HG02852 (cell line): ENCODE measurements at regions not wholly inside any gene's neighbourhood (a gene's known extent, or its start where the extent isn't known, plus 50 kb on each side); places are given as distances from the start of the nearest gene placed in this dataset.

Experiments used
- ATAC-seq: cut with Tn5 transposase; IDR thresholded peaks from one replicate; pipeline ENCODE4 v1.9.1; 2021; ENCODE audit warnings: mild to moderate bottlenecking, moderate library complexity; ENCODE audit not compliant: unreplicated experiment

DNA sequence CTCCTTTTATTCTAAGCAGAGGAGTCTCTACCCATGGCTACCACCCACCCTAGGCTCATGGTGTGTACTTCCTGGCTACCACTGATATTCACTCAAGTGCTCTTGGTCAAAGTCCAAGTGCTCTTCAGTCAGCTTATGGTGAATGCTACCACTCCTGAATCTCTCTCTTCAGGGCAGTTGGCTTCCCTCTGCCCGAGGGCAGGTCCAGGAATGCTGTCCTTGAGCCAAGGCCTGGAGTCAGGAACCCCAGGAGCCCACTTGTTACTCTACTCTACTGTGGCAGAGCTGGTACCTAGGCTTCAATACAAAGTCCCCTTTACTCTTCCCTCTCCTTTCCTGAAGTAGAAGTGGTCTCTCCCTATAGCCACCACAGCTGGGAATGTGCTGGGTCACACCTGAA lies 226.0 kb downstream of the DIPK2A start:
- ATAC-seq, result no peak

DNA sequence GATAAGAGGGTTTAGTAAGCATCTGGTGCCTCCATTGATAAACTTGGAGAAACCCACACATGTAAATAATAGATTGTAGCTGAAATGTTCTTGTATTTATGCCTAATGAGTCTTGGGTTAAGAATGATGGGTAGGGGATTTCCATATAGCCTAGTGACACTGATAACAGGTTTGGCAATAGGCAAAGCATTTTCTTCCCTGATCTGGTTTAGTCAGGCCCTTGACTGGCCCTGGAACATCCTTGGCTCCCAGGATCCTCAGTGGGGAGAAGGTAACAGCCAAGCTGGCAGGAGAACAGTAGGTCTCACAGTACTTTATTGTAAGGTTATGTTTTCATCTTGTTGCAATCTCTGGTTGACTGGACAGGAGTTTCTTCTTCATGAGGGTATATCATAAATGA lies 228.4 kb downstream of the DIPK2A start:
- ATAC-seq, result no peak

DNA sequence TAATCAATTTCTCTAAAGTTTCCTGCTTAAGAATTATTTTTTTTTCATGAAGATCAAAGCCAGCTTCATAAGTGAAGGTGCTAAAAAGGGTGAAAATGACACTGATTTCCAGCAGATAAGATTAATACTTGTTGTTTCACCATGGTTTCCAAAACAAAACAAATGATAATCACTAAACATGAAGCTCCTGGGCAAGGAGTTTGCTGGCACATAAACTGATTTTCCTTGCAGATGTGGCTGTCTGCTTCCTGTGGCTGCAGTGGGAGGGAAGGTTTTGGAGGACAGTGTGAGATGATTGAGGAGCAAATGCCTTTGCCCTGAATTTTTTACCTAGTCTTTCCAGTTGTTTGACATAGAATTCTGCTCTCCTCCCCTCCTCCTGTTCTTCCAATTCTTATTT lies 228.8 kb downstream of the DIPK2A start:
- no peak for ATAC-seq

DNA sequence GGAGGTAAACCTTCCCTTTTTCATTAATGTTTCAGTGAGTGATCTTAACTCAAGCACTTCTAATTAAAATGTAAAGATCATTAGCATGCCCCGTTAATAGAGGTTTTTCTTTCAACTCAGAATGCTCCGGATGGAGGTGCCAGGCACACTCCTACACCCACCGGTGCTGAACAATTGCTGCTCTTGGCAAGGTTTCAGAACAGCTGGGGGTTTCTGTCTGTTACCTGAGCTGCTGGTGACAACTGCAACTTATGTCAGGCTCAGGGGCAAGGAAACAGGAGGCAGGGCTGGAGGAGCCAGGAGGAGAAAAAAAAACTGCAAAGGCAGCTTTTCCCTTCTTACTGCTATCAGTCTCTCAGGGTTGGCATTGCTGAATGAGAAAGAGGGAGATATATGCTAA lies 250.1 kb downstream of the DIPK2A start:
- no peak for ATAC-seq

DNA sequence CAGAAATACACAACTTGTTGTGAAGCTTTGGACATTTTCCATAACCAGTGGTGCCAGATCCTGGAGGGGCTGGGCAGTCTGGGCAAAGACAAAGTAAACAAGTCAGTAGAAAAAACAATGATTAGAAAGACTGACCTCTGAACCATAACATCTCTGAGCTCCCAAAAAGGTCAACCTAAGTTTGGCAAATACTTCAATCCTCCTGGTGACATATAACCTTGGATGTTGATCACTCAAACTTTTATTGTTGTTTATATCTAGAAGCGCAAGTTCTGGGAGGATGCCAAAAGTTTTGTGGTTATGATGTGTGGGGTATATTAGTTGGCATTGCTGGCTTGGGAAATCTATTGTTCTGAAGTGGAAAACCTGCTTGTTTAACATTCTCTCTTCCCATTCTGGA lies 257.7 kb downstream of the DIPK2A start:
- ATAC-seq, result no peak

DNA sequence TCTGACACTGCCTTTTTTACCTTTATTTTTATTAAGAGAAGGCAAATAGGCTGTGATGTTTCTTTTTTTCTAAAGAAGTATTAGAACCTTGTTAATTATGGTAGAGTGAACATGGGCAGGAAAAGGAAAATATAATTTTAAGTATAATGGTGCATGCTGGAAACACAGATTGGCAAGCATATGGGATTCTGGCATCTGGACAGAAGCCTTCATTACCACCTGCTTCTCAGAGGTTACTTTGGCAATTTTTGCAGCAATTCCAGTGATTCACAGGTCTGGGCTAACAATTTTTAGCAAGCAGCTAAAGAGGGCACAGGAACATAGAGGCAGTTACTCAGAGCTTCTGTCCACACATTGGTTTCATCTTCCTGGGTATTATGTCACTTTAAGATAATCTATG lies 258.3 kb downstream of the DIPK2A start:
- no peak for ATAC-seq

DNA sequence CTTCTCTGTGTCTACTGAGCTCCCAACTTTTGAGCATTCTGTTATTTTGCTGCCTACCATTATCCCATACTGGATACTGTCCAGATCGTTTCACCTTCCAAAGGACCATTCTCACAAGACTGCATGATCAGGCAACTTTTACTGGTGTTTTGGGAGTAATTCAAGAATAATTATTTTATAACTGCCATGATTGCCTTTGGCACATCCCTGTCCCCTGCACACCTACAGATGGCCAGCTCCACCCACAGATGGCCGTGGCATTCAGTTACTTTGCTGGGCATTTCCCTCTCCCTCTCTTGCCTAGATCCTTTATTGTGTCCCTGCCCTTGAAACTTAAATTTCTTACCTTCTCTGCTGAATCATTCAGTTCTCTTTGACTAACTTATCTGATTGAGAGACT lies 263.9 kb downstream of the DIPK2A start:
- ATAC-seq, result no peak

DNA sequence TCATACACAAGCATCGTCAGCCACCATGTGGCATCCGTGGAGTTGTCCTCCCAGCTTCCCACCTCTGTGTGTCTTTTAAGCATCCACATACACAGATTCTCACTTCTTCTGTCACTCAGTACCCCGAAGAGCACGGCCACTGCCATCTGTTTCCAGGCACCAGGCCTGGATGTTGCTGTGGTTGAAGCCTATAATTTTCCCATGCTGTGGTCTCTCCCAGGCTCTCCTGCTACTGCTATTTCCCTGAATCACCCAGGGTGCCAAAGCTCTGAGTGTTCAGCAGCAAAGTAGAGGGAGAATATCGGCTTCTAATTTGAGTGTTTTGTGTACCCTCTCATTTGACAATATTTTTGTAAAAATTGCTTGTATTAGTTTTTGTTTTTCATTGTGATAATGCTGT lies 265.7 kb downstream of the DIPK2A start:
- no peak for ATAC-seq

DNA sequence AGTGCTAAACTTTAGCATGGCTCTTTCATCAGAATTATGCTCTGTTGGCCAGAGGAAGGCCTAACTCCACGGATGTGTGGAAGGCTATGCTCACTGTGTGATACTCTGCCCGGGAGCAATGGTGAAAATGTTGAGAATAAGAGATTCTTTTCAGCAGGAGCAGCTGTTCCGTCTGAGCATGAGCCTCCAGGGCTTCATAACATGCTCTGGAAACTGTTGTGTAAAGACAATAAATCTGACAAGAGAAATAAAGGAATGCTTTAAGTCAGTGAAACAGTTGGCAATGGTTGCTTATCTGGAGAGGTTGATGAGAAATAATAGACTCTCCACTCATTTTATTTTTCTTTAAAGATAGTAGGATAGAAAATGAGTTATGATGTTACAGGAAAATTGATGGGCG lies 269.8 kb downstream of the DIPK2A start:
- ATAC-seq, result no peak

DNA sequence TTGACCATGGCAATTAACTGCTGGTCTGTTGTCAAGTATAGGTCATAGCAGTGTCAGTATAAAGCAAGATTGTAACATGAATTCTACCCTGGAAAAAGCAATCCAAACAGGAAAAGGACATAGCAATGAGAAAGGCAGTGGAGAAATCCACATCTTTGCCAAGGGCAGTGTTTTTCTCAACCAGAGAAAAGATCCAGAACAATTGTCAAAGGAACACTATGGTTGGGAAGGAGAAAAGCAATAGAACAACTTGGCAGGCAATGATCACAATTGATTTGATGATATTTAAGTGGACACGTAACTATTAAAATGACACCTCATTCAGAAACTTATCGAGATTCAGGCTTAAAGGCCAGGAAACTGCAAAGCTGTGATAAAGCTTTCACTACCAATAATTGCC lies 271.1 kb downstream of the DIPK2A start:
- ATAC-seq, result no peak

DNA sequence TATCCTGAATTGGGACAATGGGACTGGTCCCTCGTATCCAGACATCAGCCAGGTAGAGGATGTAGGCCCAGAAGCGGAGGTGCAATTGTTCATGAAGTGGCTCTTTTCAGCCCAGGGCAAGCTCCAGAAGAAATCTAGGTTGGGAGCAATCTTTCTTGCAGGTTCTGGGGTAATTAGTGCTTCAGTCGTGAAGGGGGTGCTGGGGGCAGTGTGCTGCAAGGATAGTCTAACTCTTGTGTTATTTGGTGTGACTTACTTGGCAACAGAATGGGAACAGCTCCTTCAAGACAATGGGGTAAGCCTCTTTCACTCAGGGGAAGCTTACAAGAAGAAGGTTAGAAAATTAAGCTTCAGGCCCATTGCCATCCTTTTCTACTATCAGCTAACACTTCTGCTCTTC lies 273.0 kb downstream of the DIPK2A start:
- ATAC-seq, result no peak

DNA sequence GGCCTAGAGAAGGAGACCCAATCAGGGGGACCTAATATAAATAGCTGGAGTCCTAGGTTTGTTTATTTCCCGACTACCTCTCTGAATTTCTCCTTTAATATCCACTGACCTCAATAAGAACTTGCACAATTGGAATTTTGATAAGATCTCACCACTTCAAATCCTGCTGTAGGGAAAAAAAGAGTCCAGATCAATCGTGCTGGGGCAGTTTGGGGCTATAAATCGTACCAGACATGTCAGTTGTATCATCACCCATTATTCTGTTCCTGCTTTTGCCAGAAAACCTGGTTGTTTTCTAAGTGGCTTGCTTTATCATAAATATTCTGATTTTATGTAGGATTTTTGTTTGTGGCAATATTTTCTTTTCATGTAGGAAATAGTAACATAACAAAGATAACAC lies 281.3 kb downstream of the DIPK2A start:
- ATAC-seq, result no peak

DNA sequence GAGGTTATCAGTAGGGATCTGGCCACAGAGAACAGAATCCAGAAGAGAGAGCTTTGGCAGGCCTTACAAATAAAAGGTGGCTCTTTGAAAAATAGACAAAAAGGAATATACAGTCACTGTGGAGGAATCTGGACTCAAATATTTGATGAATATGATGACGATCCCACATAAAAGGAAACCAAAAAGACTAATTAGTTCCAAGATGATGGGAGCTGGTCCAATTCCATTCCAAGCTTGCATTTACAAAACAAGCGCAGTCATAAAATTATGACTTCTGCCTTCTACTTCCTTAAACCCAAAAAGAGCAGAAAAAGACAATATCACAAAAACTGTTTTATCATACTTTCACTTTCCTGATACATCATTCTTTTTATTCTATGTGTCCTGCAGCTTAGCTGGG lies 285.8 kb downstream of the DIPK2A start:
- no peak for ATAC-seq

DNA sequence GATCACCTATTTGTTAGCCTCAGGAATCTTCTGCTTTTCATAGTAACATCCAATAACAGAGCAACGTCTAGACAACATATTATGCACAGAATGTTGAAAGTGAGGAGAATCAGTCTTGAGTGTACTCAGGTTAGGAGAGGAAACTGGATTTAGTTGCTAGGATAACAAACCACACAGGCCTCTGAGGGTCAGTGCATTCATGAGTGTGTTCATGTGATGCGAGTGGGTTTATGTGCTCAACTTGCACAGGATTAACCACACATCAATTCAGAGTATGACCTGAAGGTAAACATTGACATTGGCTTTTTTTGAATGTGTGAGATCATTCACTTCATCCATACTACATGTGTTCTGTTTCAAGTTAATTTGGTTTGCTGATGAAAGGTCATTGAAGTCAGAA lies 287.6 kb downstream of the DIPK2A start:
- no peak for ATAC-seq

DNA sequence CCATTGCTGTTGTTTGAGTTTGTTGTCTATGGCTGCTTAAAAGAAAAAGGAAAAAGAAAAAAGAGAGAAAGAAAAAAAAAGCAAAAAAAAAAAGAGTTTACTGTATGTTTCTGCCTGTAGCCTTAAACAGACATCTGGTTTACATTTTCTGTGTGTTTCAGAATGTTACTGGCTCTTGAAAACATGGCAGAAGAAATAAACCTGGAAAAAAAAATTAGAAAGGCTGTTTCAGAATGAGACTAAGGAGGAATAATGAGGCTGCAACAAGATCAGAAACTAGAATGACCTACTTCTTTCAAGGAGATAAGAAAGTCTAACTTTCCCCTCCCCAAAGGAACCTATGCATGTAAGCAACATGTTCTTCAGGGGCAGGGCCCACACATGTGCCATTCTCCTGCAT lies 292.1 kb downstream of the DIPK2A start:
- ATAC-seq, result no peak

DNA sequence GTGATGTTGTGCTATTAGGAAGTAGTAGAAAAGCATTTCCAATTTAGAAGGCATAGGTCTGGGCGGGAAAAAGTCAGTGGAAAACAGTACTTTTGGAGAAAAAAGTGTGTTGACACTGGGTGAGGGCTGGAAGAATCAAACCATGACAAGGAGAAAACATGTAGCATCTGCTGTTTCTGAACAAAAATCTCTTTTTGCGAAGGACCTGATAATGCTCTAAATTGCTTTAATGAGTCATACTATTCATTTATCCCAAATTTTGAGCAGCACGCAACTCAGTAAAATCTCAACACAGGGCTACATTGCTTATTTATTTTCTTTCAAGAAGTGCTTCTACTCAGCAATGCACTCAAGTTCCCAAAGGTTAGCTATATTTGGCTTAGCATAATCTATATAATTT lies 292.7 kb downstream of the DIPK2A start:
- no peak for ATAC-seq

DNA sequence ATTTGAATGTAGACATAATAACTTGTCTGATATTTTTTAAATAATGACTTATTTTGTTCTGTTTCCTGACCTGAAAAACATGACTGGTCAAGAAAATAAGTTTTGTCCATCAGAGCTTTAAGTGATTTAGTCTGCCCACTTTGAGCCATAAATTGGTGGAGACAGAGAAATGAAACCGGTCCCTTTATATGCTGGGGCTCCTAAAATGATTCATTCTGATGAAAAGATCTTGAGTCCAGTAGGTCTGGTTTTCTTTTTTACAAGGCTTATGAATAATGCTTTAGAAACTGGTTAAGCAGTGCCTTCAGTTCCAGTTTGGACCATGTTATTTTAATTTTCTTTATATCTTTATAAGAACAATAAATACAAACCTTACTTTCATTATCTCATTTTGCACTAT lies 293.2 kb downstream of the DIPK2A start:
- no peak for ATAC-seq

DNA sequence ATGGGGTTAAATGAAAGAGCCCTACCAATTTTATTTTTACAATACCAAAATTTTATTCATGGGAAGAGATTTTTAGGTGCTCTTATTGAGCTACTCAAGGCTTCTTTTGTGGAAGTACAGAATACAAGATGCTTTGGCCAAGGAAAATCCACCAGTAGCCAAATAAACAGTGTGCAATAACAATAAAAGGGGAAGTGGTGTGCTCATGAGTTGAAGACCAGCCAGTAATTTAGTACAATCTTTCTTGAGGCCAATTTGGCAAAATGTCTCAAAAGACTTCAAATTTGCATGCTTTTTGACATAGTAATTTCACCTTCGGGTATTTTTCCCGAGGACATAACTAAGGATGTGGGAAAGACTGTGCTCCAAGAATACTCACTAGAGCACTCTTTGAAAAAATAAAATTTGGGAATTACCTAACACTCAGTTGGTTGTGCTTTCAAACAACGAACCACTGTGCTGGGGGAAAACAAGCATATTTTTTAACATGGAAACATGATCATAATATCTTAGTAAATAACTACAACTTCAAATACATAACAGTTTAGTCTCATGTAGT lies 294.0 kb downstream of the DIPK2A start:
- ATAC-seq, result no peak

DNA sequence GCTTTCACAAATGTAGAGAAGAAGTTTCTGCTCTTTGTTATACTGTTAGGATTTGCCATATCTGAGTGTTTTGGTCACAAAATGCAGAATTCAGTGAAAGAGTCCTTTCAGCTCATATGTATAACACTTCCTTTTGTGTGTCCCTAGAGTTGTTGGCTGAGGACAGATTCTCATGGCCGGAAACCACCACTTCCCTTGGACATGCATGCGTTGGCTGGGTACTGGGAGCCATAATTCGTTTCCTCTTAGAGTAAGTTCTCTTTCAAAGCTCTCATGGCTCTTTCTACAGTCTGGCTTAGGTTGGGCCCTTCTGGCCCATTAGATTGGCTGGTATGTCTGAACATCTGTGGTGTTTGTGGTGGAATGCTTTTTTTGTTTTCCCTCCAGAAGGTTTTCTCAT lies 298.5 kb downstream of the DIPK2A start:
- ATAC-seq, result peak; percentile 58

DNA sequence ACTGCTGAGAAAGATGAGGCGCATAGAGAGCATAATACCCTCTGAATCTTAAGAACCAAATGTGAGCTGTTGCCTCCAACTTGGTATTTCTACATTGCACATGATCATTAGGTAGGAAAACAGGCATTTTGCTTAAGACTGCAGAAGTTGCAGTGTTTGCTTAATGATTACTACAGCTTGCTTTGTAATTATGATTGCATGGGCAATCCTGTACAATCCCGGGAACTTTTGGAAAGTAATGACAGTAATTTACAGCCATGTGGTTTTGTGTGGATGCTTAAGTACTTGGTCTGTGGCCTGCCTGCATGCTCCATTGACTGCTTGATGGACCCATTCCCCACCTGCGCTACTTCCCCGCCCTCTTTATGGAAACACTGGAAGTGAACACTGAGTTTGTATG lies 301.1 kb downstream of the DIPK2A start:
- no peak for ATAC-seq

DNA sequence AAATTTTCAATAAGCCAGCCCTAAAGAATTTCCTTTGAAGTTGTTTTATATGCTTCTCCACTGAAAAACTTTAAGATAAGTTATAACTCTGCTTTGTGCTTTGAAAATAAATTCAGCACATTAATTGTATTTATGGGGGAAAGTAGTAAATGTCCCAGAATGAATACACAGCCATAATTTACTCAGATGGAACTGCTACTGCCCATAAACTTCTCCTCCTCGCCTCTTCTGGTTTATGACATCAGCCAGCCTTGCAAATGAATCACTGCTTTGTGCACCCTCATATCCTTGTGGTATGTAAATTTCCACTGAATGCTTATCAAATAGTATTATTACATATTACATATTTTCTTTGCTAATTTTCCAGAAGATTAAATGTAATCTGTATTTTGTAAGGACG lies 302.0 kb downstream of the DIPK2A start:
- no peak for ATAC-seq

DNA sequence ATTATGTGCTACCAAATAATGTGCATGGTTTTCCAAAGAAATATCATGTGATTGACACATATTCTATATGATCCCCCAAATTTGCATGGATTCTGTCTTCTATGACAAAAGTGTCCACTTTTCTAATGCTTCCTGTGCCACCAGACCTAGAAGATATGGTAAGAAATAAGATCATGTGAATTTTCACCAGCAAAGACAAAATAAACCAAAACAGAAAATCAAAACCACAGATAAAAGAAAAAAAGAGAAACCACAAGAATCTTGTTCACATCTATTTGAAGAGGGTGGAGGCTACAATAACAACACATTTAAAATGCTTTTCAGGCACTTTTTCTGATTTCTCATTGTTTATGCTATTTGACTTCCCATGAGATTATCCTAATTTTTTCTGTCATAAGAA lies 303.4 kb downstream of the DIPK2A start:
- no peak for ATAC-seq

DNA sequence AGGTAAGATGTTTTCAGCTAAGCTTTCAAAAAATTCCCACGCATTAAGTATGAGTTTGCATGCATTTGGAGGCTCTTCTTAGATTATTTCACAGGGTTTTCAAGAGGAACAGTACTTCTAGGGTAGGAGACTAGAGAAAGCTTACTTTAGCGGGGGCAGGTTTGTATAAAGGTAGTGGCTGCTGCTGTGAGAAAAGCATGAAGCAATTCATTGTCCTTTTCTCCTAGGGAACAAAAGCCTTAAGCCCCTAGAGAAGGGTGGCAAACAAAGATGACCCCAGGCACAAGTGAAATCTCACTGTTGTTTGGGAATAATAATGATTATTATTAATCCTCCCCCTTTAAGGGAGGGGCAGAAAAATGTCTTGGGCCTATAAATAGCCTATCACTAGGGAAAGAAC lies 310.7 kb downstream of the DIPK2A start:
- no peak for ATAC-seq
